SK-N-SH treated with all-trans-retinoic acid at 6 μM for 48 hours (cell line): ENCODE measurements at regions not wholly inside any gene's neighbourhood (a gene's known extent, or its start where the extent isn't known, plus 50 kb on each side); places are given as distances from the start of the nearest gene placed in this dataset.

Experiments
- ATAC-seq: fragments of 200-7000 bp; cut with Tn5 transposase; 3 replicates; pipeline ENCODE4 v1.9.1; 2020; ENCODE audit warnings: mild to moderate bottlenecking, moderate library complexity
- BACH2 ChIP-seq: fragments of 250-450 bp; sonication (Bioruptor Pico); IDR thresholded peaks from 2 replicates; pipeline ENCODE4 v1.9.0; 2021; ENCODE audit warnings: mild to moderate bottlenecking, borderline replicate concordance
- CREB5 ChIP-seq: fragments of 250-450 bp; sonication (Bioruptor Pico); IDR thresholded peaks from 2 replicates; pipeline ENCODE4 v1.5.1; 2020; ENCODE audit warnings: low read depth, mild to moderate bottlenecking, moderate library complexity
- CSDC2 ChIP-seq: fragments of 250-450 bp; sonication (Bioruptor Pico); IDR thresholded peaks from 2 replicates; pipeline ENCODE4 v1.5.0; 2020; ENCODE audit warnings: mild to moderate bottlenecking, moderate library complexity
- CSRNP3 ChIP-seq: fragments of 250-450 bp; sonication (Bioruptor Pico); IDR thresholded peaks from 2 replicates; pipeline ENCODE4 v1.5.1; 2021; ENCODE audit warnings: mild to moderate bottlenecking, moderate library complexity
- ESRRG ChIP-seq: fragments of 250-450 bp; sonication (Bioruptor Pico); IDR thresholded peaks from 2 replicates; pipeline ENCODE4 v1.6.1; 2021; ENCODE audit warnings: mild to moderate bottlenecking
- ISL1 ChIP-seq: fragments of 250-450 bp; sonication (Bioruptor Pico); IDR thresholded peaks from 2 replicates; pipeline ENCODE4 v2.1.2; 2022; ENCODE audit warnings: mild to moderate bottlenecking, moderate library complexity
- PATZ1 ChIP-seq: fragments of 250-450 bp; sonication (Bioruptor Pico); IDR thresholded peaks from 2 replicates; pipeline ENCODE4 v1.8.0; 2020; ENCODE audit warnings: mild to moderate bottlenecking, moderate library complexity, borderline replicate concordance
- POU6F1 ChIP-seq: fragments of 250-450 bp; sonication (Bioruptor Pico); IDR thresholded peaks from 2 replicates; pipeline ENCODE4 v1.8.0; 2021; ENCODE audit warnings: low read depth, mild to moderate bottlenecking, moderate library complexity, borderline replicate concordance
- TCF4 ChIP-seq: fragments of 250-450 bp; sonication (Bioruptor Pico); IDR thresholded peaks from 2 replicates; pipeline ENCODE4 v1.8.0; 2021; ENCODE audit warnings: mild to moderate bottlenecking, moderate library complexity, borderline replicate concordance
- TOX ChIP-seq: fragments of 250-450 bp; sonication (Bioruptor Pico); IDR thresholded peaks from 2 replicates; pipeline ENCODE4 v1.8.0; 2021; ENCODE audit warnings: mild to moderate bottlenecking, moderate library complexity, borderline replicate concordance
- TSHZ2 ChIP-seq: fragments of 250-450 bp; sonication (Bioruptor Pico); IDR thresholded peaks from 2 replicates; pipeline ENCODE4 v1.5.0; 2020; ENCODE audit warnings: mild to moderate bottlenecking, moderate library complexity
- ZC3H10 ChIP-seq: fragments of 250-450 bp; sonication (Bioruptor Pico); IDR thresholded peaks from 2 replicates; pipeline ENCODE4 v1.5.1; 2021; ENCODE audit warnings: mild to moderate bottlenecking, moderate library complexity
- ZFP3 ChIP-seq: fragments of 250-450 bp; sonication (Bioruptor Pico); IDR thresholded peaks from 2 replicates; pipeline ENCODE4 v1.5.0; 2020; ENCODE audit warnings: mild to moderate bottlenecking, moderate library complexity
- ZFP30 ChIP-seq: fragments of 450-650 bp; formaldehyde crosslinking; IDR thresholded peaks from 2 replicates; pipeline ENCODE4 v1.5.0; 2022; ENCODE audit warnings: mild to moderate bottlenecking, moderate library complexity
- ZNF565 ChIP-seq: fragments of 450-650 bp; formaldehyde crosslinking; conservative IDR thresholded peaks from 2 replicates; pipeline ENCODE4 v1.5.0; 2020; ENCODE audit warnings: low read depth, mild to moderate bottlenecking, moderate library complexity
- ZNF8 ChIP-seq: fragments of 450-650 bp; formaldehyde crosslinking; IDR thresholded peaks from 2 replicates; pipeline ENCODE4 v1.5.0; 2020; ENCODE audit warnings: mild to moderate bottlenecking, moderate library complexity

- TF ChIP-seq ESRRG = peak; percentile 79; the same call in 1 of the 2 replicates
- TF ChIP-seq POU6F1 (CRISPR knock-in tag) = peak; percentile 16; the same call in 1 of the 2 replicates
- peak; percentile 93 for TF ChIP-seq ISL1
- TF ChIP-seq CSDC2 (CRISPR knock-in tag) = 0 out of 2 replicates have a peak, but pooled peaks have one; percentile 7
- TF ChIP-seq BACH2 (CRISPR knock-in tag) = no peak
- 0 out of 2 replicates have a peak, but pooled peaks have one; percentile 15 for TF ChIP-seq ZFP3 (CRISPR knock-in tag)
- 0 out of 2 replicates have a peak, but pooled peaks have one; percentile 47 for TF ChIP-seq CREB5 (CRISPR knock-in tag)
- peak; percentile 51; the same call in 1 of the 2 replicates for TF ChIP-seq PATZ1 (CRISPR knock-in tag)
- no peak for TF ChIP-seq TOX (CRISPR knock-in tag)
- ATAC-seq = no peak
Measured at GRCh38 chr13:104015646-104016396, 949.6 kb upstream of the SLC10A2 start.

- TF ChIP-seq POU6F1 (CRISPR knock-in tag) (no peak), ISL1 (no peak), ZFP3 (CRISPR knock-in tag) (0 out of 2 replicates have a peak, but pooled peaks have one; percentile 18), CSRNP3 (no peak)
- ATAC-seq = no peak
Measured at GRCh38 chr13:104014803-104015645, 948.8 kb upstream of the SLC10A2 start.

- ATAC-seq = no peak
- no peak for TF ChIP-seq ZFP30 (CRISPR knock-in tag)
- TF ChIP-seq TCF4 = no peak
- TF ChIP-seq ESRRG = no peak
- TF ChIP-seq CSRNP3 = no peak
- no peak for TF ChIP-seq ZNF565 (CRISPR knock-in tag)
- no peak for TF ChIP-seq ZNF8 (CRISPR knock-in tag)
- TF ChIP-seq CREB5 (CRISPR knock-in tag) = no peak
- no peak for TF ChIP-seq TSHZ2 (CRISPR knock-in tag)
- TF ChIP-seq TOX (CRISPR knock-in tag) = no peak
- no peak for TF ChIP-seq ZC3H10 (CRISPR knock-in tag)
Measured at GRCh38 chr13:104011505-104012241, 945.5 kb upstream of the SLC10A2 start.
